ENCODE measurements at regions not wholly inside any gene's neighbourhood (a gene's known extent, or its start where the extent isn't known, plus 50 kb on each side); places are given as distances from the start of the nearest gene placed in this dataset.

DNA sequence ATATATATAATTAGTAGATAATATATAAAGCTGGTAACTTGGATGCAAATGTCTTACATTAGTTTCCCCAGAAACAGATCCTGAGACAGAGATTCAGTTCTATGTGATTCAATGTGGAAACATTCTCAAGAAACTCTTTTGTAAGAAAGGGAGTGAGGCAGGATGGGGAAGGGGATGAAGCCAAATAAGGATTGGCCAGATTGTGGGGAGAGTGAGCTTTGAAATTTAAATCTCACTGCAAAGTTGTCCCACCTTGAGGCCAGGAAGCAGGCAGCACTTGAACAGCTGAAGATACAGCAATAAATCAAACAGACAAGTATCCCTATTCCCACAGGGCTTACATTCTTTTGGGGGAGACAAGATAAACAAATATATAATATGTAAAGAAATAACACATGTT lies 126.3 kb upstream of the HEY2 start:
- TF ChIP-seq, protein P1, sequence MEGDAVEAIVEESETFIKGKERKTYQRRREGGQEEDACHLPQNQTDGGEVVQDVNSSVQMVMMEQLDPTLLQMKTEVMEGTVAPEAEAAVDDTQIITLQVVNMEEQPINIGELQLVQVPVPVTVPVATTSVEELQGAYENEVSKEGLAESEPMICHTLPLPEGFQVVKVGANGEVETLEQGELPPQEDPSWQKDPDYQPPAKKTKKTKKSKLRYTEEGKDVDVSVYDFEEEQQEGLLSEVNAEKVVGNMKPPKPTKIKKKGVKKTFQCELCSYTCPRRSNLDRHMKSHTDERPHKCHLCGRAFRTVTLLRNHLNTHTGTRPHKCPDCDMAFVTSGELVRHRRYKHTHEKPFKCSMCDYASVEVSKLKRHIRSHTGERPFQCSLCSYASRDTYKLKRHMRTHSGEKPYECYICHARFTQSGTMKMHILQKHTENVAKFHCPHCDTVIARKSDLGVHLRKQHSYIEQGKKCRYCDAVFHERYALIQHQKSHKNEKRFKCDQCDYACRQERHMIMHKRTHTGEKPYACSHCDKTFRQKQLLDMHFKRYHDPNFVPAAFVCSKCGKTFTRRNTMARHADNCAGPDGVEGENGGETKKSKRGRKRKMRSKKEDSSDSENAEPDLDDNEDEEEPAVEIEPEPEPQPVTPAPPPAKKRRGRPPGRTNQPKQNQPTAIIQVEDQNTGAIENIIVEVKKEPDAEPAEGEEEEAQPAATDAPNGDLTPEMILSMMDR (IDR thresholded peaks at IDR 0.05), result no peak
- no peak for TF ChIP-seq EZH2 (IDR thresholded peaks at IDR 0.05; ENCODE audit: borderline replicate concordance, insufficient read depth, low read depth, low read length, poor library complexity, severe bottlenecking)
